Fibroblast of peridontal ligament (primary cell): ENCODE measurements at regions not wholly inside any gene's neighbourhood (a gene's known extent, or its start where the extent isn't known, plus 50 kb on each side); places are given as distances from the start of the nearest gene placed in this dataset.
A peak's percentile ranks its signal among the peaks of the same experiment; 100 is the strongest.

ENCODE experiments used
- DNase-seq: peaks from one replicate; pipeline ENCODE4 v3.0.0-alpha.2; 2010; ENCODE audit errors: extremely low read depth

GRCh38 chr15:96247621-96248305, 82.7 kb upstream of the NR2F2 start:
- DNase-seq = peak; percentile 18

- no peak for DNase-seq
Measured at GRCh38 chr15:96252148-96252547, 78.4 kb upstream of the NR2F2 start.

- DNase-seq = no peak
Measured at GRCh38 chr15:96253006-96253747, 77.3 kb upstream of the NR2F2 start.

GRCh38 chr15:96254173-96254572, 76.3 kb upstream of the NR2F2 start:
- no peak for DNase-seq

GRCh38 chr15:96255599-96255998, 74.9 kb upstream of the NR2F2 start:
- DNase-seq = no peak

- DNase-seq = no peak
Measured at GRCh38 chr15:96261575-96262034, 68.9 kb upstream of the NR2F2 start.

- DNase-seq = no peak
Measured at GRCh38 chr15:96262097-96262496, 68.4 kb upstream of the NR2F2 start.

- DNase-seq = no peak
Measured at GRCh38 chr15:96262549-96263489, 67.7 kb upstream of the NR2F2 start.

- DNase-seq = no peak
Measured at GRCh38 chr15:96264351-96264798, 66.1 kb upstream of the NR2F2 start.

GRCh38 chr15:96264801-96265515, 65.5 kb upstream of the NR2F2 start:
- no peak for DNase-seq

- no peak for DNase-seq
Measured at GRCh38 chr15:96266456-96266855, 64.0 kb upstream of the NR2F2 start.

- no peak for DNase-seq
Measured at GRCh38 chr15:96267463-96267862, 63.0 kb upstream of the NR2F2 start.

- DNase-seq = no peak
Measured at GRCh38 chr15:96268442-96269204, 61.9 kb upstream of the NR2F2 start.

GRCh38 chr15:96270581-96271172, 59.8 kb upstream of the NR2F2 start:
- DNase-seq = peak; percentile 29

- DNase-seq = no peak
Measured at GRCh38 chr15:96272427-96272826, 58.1 kb upstream of the NR2F2 start.

- DNase-seq = peak; percentile 66
Measured at GRCh38 chr15:96273317-96274086, 57.0 kb upstream of the NR2F2 start.

- no peak for DNase-seq
Measured at GRCh38 chr15:96274087-96274440, 56.4 kb upstream of the NR2F2 start.

GRCh38 chr15:96274698-96275097, 55.8 kb upstream of the NR2F2 start:
- DNase-seq = peak; percentile 15

GRCh38 chr15:96276438-96277210, 53.9 kb upstream of the NR2F2 start:
- DNase-seq = peak; percentile 94
